GM12874 (cell line): ENCODE measurements at regions not wholly inside any gene's neighbourhood (a gene's known extent, or its start where the extent isn't known, plus 50 kb on each side); places are given as distances from the start of the nearest gene placed in this dataset.

ENCODE experiments used
- CTCF ChIP-seq: IDR thresholded peaks from 2 replicates; pipeline ENCODE4 v1.5.1; 2011; ENCODE audit warnings: low read depth, mild to moderate bottlenecking, control low read depth, low read length, moderate library complexity; ENCODE audit not compliant: insufficient read depth

DNA sequence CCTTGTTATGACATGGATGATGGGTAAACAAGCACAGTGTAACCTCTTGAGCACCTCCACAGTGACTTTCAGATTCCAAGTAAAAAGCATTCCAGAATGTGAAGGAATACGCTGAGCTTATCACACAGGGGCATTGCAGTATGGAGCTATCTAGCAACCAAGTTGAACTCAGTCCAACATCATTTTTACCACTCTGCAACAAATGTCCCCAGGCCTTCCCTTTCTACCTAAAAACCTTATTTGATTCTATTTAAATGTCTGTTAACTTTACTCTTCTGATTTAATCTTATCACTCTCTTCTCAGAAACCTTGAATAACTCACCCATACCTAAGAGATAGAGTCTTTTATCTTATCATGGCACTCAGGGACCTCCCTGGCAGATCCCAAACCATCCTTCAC is 195.8 kb upstream of the CDYL start:
- TF ChIP-seq CTCF = no peak

- TF ChIP-seq CTCF = no peak
Observed at GRCh38 chr6:4577406-4577805, 198.8 kb upstream of the CDYL start.

DNA sequence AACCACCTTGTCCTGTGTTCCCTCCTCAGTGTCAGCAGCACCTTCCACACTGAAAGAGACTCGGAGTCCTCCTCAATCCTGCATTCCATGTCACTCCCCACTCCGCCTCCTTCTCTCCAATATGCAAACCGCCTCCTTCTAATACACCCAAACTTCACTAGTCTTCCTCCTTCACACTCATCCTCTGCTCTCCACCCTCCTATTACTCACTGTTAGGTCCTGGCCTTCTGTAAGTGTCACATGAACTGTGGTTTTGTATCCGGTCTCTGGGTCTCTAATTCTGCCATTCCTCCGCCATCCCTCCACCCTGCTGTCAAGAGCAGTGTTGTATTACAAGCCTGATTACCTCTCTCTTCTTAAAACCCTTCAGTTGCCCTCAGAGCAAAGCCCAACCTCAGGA is 200.5 kb upstream of the CDYL start:
- TF ChIP-seq CTCF = no peak

- no peak for TF ChIP-seq CTCF
Observed at GRCh38 chr6:4574007-4574406, 202.2 kb upstream of the CDYL start.

- TF ChIP-seq CTCF = no peak
Observed at GRCh38 chr6:4571011-4571410, 205.2 kb upstream of the CDYL start.

DNA sequence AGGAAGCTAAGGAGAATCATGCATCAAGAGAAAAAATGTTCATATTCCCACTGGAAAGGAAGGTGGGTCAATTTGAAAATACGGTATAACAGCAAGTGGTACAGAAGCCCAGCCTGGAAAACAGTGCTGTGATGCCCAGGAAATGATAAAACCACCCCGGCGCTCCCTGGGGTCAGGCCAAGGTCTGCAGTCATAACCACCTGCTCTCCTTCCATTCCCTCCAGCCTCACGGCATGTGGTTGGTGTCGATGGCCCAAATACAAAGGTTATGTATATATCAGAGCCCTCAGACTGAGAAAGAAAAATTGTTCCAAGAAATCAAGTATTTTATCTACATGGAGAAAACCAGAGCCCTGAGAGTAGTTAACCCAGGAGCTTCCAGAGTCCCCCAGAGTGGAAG is 208.1 kb upstream of the CDYL start:
- no peak for TF ChIP-seq CTCF

GRCh38 chr6:4567141-4567540 is 209.1 kb upstream of the CDYL start:
- TF ChIP-seq CTCF = no peak
